Stomach (tissue), 4 donors: ENCODE measurements at regions not wholly inside any gene's neighbourhood (a gene's known extent, or its start where the extent isn't known, plus 50 kb on each side); places are given as distances from the start of the nearest gene placed in this dataset.

ENCODE experiments used
- CTCF ChIP-seq, 7 experiments: fragments of 450-650 bp in 4 of 7; fragments of 200-600 bp in 3 of 7; sonication (generic) in 3 of 7; IDR thresholded peaks; one replicate each; pipeline ENCODE4 v1.5.1; 2016 to 2019; ENCODE audit warnings: antibody characterized with exemption in 7 of 7, control low read depth in 2 of 7, mild to moderate bottlenecking in 1 of 7
- EP300 ChIP-seq: sonication (generic); formaldehyde crosslinking; IDR thresholded peaks from one replicate; pipeline ENCODE4 v1.6.1; 2017; ENCODE audit warnings: antibody characterized with exemption
- POLR2A ChIP-seq, 4 donors: fragments of 450-650 bp; IDR thresholded peaks; one replicate each; pipeline ENCODE4 v1.6.1; 2016; ENCODE audit warnings: antibody characterized with exemption in 4 of 4, control low read depth in 2 of 4, mild to moderate bottlenecking in 1 of 4, moderate library complexity in 1 of 4

GRCh38 chr3:25139267-25139666 is 288.8 kb upstream of the RARB start:
- TF ChIP-seq POLR2A (IDR thresholded peaks at IDR 0.05) (no peak), CTCF (IDR thresholded peaks at IDR 0.05) (no peak), EP300 (no peak)
